Forelimb muscle (tissue), 1 donor: ENCODE measurements at regions not wholly inside any gene's neighbourhood (a gene's known extent, or its start where the extent isn't known, plus 50 kb on each side); places are given as distances from the start of the nearest gene placed in this dataset.
"Not testable (repeated sequence)": the region's sequence is repeated elsewhere in the genome, so short reads cannot be mapped to it uniquely, and the experiment has no call there.

Experiments used
- DNase-seq: peaks from one replicate; pipeline ENCODE4 v3.0.0-alpha.2; 2013; ENCODE audit warnings: low read depth

GRCh38 chr12:131509701-131510100 lies 201.2 kb upstream of the SFSWAP start:
- no peak for DNase-seq

- DNase-seq: no peak
Measured at GRCh38 chr12:131510431-131510830, 200.5 kb upstream of the SFSWAP start.

- DNase-seq: no peak
Measured at GRCh38 chr12:131511391-131511802, 199.5 kb upstream of the SFSWAP start.

GRCh38 chr12:131511803-131512561 lies 198.9 kb upstream of the SFSWAP start:
- DNase-seq: no peak

GRCh38 chr12:131513606-131514005 lies 197.3 kb upstream of the SFSWAP start:
- DNase-seq: no peak

- DNase-seq: not testable (repeated sequence)
Measured at GRCh38 chr12:131520553-131520952, 190.3 kb upstream of the SFSWAP start.

GRCh38 chr12:131521326-131521725 lies 189.6 kb upstream of the SFSWAP start:
- DNase-seq: no peak

GRCh38 chr12:131525795-131526508 lies 184.9 kb upstream of the SFSWAP start:
- no peak for DNase-seq

- DNase-seq: no peak
Measured at GRCh38 chr12:131527092-131527491, 183.8 kb upstream of the SFSWAP start.

GRCh38 chr12:131527736-131528135 lies 183.2 kb upstream of the SFSWAP start:
- no peak for DNase-seq

- DNase-seq: no peak
Measured at GRCh38 chr12:131528144-131528543, 182.7 kb upstream of the SFSWAP start.

- DNase-seq: no peak
Measured at GRCh38 chr12:131528667-131529066, 182.2 kb upstream of the SFSWAP start.

GRCh38 chr12:131529196-131530040 lies 181.5 kb upstream of the SFSWAP start:
- no peak for DNase-seq

GRCh38 chr12:131530041-131530332 lies 180.9 kb upstream of the SFSWAP start:
- no peak for DNase-seq

GRCh38 chr12:131530422-131530821 lies 180.5 kb upstream of the SFSWAP start:
- DNase-seq: no peak

- DNase-seq: no peak
Measured at GRCh38 chr12:131533139-131533538, 177.8 kb upstream of the SFSWAP start.

GRCh38 chr12:131535779-131536178 lies 175.1 kb upstream of the SFSWAP start:
- no peak for DNase-seq

- DNase-seq: no peak
Measured at GRCh38 chr12:131536337-131536736, 174.6 kb upstream of the SFSWAP start.

GRCh38 chr12:131536766-131537165 lies 174.1 kb upstream of the SFSWAP start:
- DNase-seq: no peak

- DNase-seq: no peak
Measured at GRCh38 chr12:131537267-131537958, 173.5 kb upstream of the SFSWAP start.

- no peak for DNase-seq
Measured at GRCh38 chr12:131539381-131539780, 171.5 kb upstream of the SFSWAP start.

- DNase-seq: no peak
Measured at GRCh38 chr12:131540138-131540623, 170.7 kb upstream of the SFSWAP start.
